Smooth muscle cell (in vitro differentiated cells): ENCODE measurements at regions not wholly inside any gene's neighbourhood (a gene's known extent, or its start where the extent isn't known, plus 50 kb on each side); places are given as distances from the start of the nearest gene placed in this dataset.

Source experiments
- DNase-seq: peaks from one replicate; lab custom pipeline; 2025; ENCODE audit not compliant: unreplicated experiment; lab: John Stamatoyannopoulos, UW
- H2AFZ ChIP-seq: fragments of 200-600 bp; sonication (generic); 2 replicates; pipeline ENCODE4 v1.6.0; 2016; ENCODE audit warnings: antibody characterized with exemption, low read depth, mild to moderate bottlenecking
- H3F3A ChIP-seq: fragments of 200-600 bp; sonication (generic); 2 replicates; pipeline ENCODE4 v1.6.0; 2017; ENCODE audit warnings: antibody characterized with exemption, low read depth
- H3K27ac ChIP-seq: fragments of 200-600 bp; sonication (generic); 2 replicates; pipeline ENCODE4 v1.5.1; 2016; ENCODE audit warnings: low read depth, mild to moderate bottlenecking
- H3K27me3 ChIP-seq: fragments of 200-600 bp; sonication (generic); 2 replicates; pipeline ENCODE4 v1.6.1; 2016; ENCODE audit warnings: low read depth, mild to moderate bottlenecking
- H3K36me3 ChIP-seq: fragments of 200-600 bp; sonication (generic); 2 replicates; pipeline ENCODE4 v1.5.1; 2016; ENCODE audit warnings: low read depth
- H3K4me1 ChIP-seq: fragments of 200-600 bp; sonication (generic); 2 replicates; pipeline ENCODE4 v1.5.1; 2016; ENCODE audit warnings: low read depth
- H3K4me2 ChIP-seq: fragments of 200-600 bp; sonication (generic); 2 replicates; pipeline ENCODE4 v1.6.0; 2016; ENCODE audit warnings: mild to moderate bottlenecking
- H3K4me3 ChIP-seq: fragments of 200-600 bp; sonication (generic); 2 replicates; pipeline ENCODE4 v1.5.1; 2016; ENCODE audit warnings: mild to moderate bottlenecking
- H3K79me2 ChIP-seq: fragments of 200-600 bp; sonication (generic); 2 replicates; pipeline ENCODE4 v1.6.0; 2016; ENCODE audit warnings: low read depth, mild to moderate bottlenecking
- H3K9ac ChIP-seq: fragments of 200-600 bp; sonication (generic); 2 replicates; pipeline ENCODE4 v1.6.0; 2016; ENCODE audit warnings: low read depth
- H3K9me3 ChIP-seq: fragments of 200-600 bp; sonication (generic); replicated peaks from 2 replicates; pipeline ENCODE4 v1.5.1; 2016; ENCODE audit warnings: low read depth
- H4K20me1 ChIP-seq: fragments of 200-600 bp; sonication (generic); 2 replicates; pipeline ENCODE4 v1.6.0; 2016; ENCODE audit warnings: low read depth
- WGBS: methylation state at CpG from one replicate; pipeline ENCODE4 v1.1.7; 2016; ENCODE audit warnings: low lambda C conversion rate; 5-methylcytosine and 5-hydroxymethylcytosine counted together
- TF ChIP-seq, protein P1 (sequence below): fragments of 200-600 bp; sonication (generic); IDR thresholded peaks from 2 replicates; pipeline ENCODE4 v1.5.1; 2017; ENCODE audit warnings: borderline replicate concordance, mild to moderate bottlenecking, antibody characterized with exemption; ENCODE audit not compliant: insufficient read depth, poor library complexity, severe bottlenecking

DNA sequence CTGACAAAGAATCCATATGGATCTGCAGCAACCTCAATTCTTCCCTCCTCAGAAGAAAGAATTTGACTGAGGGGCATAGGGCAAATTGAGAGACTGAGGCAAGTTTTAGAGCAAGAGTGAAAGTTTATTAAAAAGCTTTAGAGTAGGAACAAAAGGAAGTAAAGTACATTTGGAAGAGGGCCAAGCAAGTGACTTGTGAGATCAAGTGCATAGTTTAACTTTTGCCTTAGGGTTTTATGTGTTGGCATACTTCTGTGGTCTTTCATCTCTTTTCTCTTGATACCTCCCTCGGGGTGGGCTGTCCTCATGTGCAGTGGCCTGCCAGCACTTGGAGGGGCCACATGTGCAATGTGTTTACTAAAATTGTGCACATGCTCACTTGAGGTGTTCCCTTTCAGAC, 98.0 kb upstream of the MAGEB16 start:
- Histone ChIP-seq H3K4me3 (no peak overlapping the region), H3K9me3 (no peaks in the 10 kb centered on the region), H3K27me3 (no peaks in the 10 kb centered on the region), H3K36me3 (no peaks in the 10 kb centered on the region), H4K20me1 (no peaks in the 10 kb centered on the region), H2AFZ (no peak overlapping the region), H3K4me1 (no peaks in the 10 kb centered on the region), H3K27ac (no peak overlapping the region), H3K4me2 (no peak overlapping the region), H3K9ac (no peak overlapping the region), H3F3A (no peaks in the 10 kb centered on the region), H3K79me2 (no peaks in the 10 kb centered on the region)
- no peak for DNase-seq
- TF ChIP-seq, protein P1, sequence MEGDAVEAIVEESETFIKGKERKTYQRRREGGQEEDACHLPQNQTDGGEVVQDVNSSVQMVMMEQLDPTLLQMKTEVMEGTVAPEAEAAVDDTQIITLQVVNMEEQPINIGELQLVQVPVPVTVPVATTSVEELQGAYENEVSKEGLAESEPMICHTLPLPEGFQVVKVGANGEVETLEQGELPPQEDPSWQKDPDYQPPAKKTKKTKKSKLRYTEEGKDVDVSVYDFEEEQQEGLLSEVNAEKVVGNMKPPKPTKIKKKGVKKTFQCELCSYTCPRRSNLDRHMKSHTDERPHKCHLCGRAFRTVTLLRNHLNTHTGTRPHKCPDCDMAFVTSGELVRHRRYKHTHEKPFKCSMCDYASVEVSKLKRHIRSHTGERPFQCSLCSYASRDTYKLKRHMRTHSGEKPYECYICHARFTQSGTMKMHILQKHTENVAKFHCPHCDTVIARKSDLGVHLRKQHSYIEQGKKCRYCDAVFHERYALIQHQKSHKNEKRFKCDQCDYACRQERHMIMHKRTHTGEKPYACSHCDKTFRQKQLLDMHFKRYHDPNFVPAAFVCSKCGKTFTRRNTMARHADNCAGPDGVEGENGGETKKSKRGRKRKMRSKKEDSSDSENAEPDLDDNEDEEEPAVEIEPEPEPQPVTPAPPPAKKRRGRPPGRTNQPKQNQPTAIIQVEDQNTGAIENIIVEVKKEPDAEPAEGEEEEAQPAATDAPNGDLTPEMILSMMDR: no peak
- WGBS: 68% methylated on average over 1 of the region's 1 CpG

DNA sequence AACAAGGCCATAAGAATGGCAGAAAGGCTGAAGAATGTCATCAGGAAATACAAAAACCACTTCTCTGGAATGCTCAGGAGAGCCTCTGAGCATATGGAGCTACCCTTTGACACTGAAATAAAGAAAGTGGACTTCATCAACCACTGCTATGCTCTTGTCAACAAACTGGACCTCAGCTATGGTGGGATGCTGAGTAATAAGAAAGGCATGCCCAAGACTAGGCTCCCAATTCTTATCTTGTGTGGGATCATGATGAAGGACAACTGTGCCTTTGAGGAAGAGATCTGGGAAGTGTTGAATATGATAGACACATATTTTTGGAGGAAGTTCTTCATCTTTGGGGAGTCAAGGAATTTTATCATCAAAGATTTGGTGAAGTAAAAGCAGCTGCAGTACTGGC, 86.9 kb upstream of the MAGEB16 start:
- H2AFZ ChIP-seq: no peak overlapping the region
- no peak overlapping the region for H3K9ac ChIP-seq
- DNase-seq: no peak
- no peaks in the 10 kb centered on the region for H3K79me2 ChIP-seq
- no peaks in the 10 kb centered on the region for H3K27me3 ChIP-seq
- TF ChIP-seq, protein P1: no peak
- no peaks in the 10 kb centered on the region for H3F3A ChIP-seq
- no peak overlapping the region for H3K4me3 ChIP-seq
- no peaks in the 10 kb centered on the region for H3K9me3 ChIP-seq
- H3K36me3 ChIP-seq: no peaks in the 10 kb centered on the region
- no peak overlapping the region for H3K27ac ChIP-seq
- H4K20me1 ChIP-seq: no peaks in the 10 kb centered on the region
- no peak overlapping the region for H3K4me2 ChIP-seq
- no peaks in the 10 kb centered on the region for H3K4me1 ChIP-seq

DNA sequence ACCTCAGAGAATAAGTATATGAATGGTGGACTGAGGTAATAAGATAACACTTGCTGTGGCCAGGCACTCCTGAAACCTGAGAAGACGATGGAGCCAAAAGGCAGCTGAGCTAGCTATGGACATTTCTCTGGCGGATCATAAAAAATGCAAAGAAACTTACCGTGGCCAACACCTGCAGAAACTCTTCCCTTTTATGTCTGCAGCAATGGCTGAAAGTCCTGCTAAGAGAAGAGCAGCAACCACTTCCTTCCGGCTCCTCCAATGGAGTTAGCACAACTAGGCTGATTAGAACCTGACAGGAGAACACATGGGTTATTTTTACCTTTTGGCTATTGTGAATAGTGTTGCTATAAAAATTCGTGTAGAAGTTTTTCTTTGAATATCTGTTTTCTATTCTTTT, 76.0 kb upstream of the MAGEB16 start:
- no peak for DNase-seq
- no peak overlapping the region for H3K4me3 ChIP-seq
- no peak overlapping the region for H3K4me2 ChIP-seq
- no peaks in the 10 kb centered on the region for H3K9me3 ChIP-seq
- no peaks in the 10 kb centered on the region for H3K79me2 ChIP-seq
- H3K27me3 ChIP-seq: no peaks in the 10 kb centered on the region
- no peaks in the 10 kb centered on the region for H3K4me1 ChIP-seq
- TF ChIP-seq, protein P1: no peak
- H3K9ac ChIP-seq: no peak overlapping the region
- WGBS: 74% methylated on average over 5 of the region's 5 CpGs
- no peaks in the 10 kb centered on the region for H3K36me3 ChIP-seq
- no peaks in the 10 kb centered on the region for H3F3A ChIP-seq
- no peak overlapping the region for H3K27ac ChIP-seq
- H4K20me1 ChIP-seq: no peaks in the 10 kb centered on the region
- no peak overlapping the region for H2AFZ ChIP-seq

DNA sequence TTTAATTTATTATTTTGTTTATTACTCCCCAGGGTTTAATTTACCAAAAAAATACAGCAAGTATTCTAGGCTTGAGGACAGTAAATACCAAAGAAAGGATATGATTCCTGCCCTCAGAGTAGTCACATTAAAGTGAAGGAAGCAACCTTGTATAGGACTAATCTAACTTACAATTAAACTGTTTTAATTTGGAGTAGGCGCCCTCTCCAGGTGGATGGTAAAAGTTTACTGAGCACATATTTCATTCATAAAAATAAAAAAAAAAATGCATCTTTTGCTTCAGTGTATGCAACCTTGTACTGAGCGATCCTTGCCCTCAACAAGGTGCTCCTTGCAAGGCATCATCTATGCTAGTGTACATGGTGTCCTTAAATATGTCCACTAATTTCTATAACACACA, 72.0 kb upstream of the MAGEB16 start:
- 56% methylated on average over 2 of the region's 2 CpGs for WGBS
- Histone ChIP-seq H3K4me3 (no peak overlapping the region), H3K79me2 (no peaks in the 10 kb centered on the region), H3K36me3 (no peaks in the 10 kb centered on the region), H3K27me3 (no peaks in the 10 kb centered on the region), H3K9me3 (no peaks in the 10 kb centered on the region), H3K27ac (no peak overlapping the region), H3K4me2 (no peak overlapping the region), H2AFZ (no peak overlapping the region), H3K4me1 (no peaks in the 10 kb centered on the region), H3K9ac (no peak overlapping the region), H4K20me1 (no peaks in the 10 kb centered on the region), H3F3A (no peaks in the 10 kb centered on the region)
- DNase-seq: no peak
- TF ChIP-seq, protein P1: peak; percentile 24
